Activated naive CD8-positive, alpha-beta T cell treated with anti-CD3 and anti-CD28 coated beads, Interleukin-2, amount 50 U/mL, for 16 hours (primary cell): ENCODE measurements at regions not wholly inside any gene's neighbourhood (a gene's known extent, or its start where the extent isn't known, plus 50 kb on each side); places are given as distances from the start of the nearest gene placed in this dataset.
"Not testable (repeated sequence)": the region's sequence is repeated elsewhere in the genome, so short reads cannot be mapped to it uniquely, and the experiment has no call there.

ENCODE experiments used
- DNase-seq: peaks from one replicate; pipeline ENCODE4 v3.0.0-alpha.2; 2020; ENCODE audit warnings: low read depth, low spot score

DNA sequence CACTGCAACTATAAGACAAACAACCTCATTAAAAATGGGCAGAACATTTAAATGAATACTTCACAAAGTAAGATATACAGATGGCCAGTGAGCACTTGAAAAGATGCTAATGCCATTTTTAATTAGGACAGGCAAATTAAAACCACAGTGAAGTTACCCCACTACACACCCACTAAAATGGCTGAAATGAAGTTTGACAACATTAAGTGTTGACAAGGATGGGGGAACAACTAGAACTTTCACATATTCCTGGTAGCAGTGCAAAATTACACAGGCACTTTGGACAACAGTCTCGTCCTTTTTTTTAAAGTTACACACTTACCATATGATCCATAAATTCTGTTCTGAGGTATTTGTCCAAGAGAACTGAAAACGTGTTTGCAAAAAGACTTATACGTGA is 278.9 kb upstream of the DIO3 start:
- DNase-seq = no peak

DNA sequence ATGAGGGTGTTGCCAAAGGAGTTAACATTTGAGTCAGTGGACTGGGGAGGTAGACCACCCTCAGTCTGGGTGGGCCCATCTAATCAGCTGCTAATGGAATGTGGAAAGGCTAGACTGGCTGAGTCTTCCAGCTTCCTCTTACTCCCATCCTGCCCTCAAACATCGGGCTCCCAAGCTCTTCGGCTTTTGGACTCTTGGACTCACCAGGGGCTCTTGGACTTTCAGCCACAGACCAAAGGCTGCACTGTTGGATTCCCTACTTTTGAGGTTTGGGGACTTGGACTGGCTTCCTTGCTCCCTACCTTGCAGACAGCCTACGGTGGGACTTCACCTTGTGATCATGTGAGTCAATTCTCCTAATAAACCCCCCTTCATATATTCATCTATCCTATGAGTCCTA is 276.6 kb upstream of the DIO3 start:
- DNase-seq = no peak

- no peak for DNase-seq
Observed at GRCh38 chr14:101286271-101287018, 274.9 kb upstream of the DIO3 start.

GRCh38 chr14:101288436-101289229 is 272.7 kb upstream of the DIO3 start:
- no peak for DNase-seq

DNA sequence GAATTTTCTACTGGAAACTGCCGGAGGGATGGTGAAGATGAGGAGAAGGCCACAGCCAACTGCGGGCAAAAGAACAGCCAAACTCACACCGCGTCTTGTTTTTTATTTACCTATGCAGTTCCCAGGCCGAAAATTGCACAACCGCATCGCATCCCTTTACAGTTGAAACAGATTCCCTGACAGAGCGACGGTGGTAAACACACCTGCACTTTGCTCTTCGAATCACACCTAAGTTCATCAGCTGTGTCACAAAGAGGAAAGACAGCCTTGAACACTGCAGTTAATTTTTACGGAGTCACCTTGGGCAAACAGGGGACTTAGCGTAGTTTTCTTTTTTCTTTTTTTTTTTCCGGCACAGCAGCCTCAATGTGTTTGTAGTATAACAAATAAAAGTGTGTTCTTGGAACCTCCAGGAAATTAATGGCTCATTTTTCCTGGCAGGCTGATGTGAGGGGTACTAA is 272.0 kb upstream of the DIO3 start:
- no peak for DNase-seq

DNA sequence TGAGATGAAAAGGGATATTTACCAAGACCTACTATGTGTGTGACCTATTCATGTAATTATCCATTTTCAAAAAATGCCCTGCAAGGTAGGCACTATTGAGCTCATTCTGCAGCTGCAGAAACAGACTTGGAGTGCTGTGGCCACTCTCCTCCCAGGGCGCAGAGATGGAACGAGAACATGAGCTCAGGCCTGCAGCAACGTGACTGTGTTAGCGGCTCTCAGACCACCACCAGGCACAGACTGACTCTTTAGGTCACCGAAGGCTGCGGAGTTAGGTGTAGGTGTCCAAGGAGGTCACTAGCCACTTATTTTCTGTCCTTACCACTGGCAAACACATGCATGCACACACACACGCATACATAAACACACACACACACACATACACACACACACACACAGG is 271.4 kb upstream of the DIO3 start:
- no peak for DNase-seq

- DNase-seq = no peak
Observed at GRCh38 chr14:101290611-101291010, 270.7 kb upstream of the DIO3 start.

DNA sequence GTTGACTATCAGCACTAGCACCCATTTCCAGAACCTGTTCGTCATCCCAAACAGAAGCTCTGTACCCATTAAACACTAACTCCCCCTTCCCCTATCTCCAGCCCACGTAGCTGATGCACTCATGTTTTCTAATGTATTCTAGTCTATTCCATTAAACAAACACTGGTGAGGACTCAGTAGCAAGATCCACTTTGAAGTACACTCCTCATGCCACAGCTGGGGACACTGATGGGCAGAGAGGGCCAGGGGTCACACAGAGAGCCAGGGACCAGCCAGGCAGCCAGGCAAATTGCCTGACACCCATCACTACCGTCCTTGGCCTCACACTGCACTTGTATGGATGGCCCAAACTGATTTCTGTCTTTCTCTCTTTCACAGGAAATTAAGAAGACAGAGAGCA is 269.9 kb upstream of the DIO3 start:
- DNase-seq = no peak

DNA sequence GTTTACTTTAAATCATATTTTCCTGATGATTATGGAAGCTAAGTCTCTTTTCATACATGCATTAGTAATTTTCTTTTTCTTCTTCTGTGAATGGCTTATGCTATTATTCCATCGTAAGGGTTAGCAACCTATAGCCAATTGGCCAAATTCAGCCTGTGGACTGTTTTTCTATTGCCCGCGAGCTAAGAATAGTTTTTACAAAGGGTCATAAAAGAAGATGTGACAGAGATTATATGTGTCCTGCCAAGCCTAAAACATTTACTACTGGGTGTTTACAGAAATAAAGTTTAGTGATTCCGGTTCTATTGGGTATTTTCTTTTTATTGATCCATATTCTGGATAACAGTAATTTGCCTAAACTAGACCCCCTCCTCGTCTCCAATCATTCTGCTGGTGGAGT is 268.8 kb upstream of the DIO3 start:
- DNase-seq = no peak

- DNase-seq = no peak
Observed at GRCh38 chr14:101293605-101294004, 267.7 kb upstream of the DIO3 start.

- DNase-seq = no peak
Observed at GRCh38 chr14:101294136-101294535, 267.2 kb upstream of the DIO3 start.

DNA sequence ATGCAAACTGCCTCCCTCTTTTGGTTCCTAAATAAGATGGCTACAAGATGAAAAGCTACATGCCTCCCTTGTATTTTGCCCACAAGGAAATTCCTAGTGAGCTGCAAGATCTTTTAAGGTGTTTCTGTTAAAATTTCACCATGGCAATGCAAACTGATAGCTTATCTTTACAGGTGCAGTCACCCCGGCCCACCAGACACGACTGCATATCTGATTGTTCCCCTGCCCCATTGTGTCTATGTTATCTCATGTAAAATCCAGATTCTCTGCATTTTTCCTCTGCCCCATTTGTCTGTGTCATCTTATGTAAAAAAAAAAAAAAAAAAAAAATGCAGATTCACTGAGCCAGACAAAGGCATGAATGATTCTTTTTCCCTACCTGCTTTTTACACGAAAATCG is 261.5 kb upstream of the DIO3 start:
- not testable (repeated sequence) for DNase-seq

DNA sequence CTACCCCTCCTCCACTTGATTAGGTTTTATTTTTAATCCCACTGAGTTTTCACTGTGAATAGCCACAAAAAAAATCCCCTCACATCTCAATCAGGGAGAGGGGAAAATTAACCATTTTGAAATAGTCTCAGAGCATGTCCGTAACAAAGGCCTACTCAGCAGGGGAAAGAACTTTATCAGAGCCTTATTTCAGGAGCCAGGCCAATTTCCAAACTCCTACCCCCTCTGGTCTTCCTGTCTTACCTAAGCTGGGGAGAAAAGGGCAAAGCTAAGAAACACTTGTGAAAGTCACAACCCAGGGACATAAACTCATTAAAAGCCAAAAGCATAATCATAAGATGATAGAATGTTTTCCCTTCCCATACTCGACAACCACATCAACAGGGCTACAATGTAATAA is 260.3 kb upstream of the DIO3 start:
- no peak for DNase-seq

DNA sequence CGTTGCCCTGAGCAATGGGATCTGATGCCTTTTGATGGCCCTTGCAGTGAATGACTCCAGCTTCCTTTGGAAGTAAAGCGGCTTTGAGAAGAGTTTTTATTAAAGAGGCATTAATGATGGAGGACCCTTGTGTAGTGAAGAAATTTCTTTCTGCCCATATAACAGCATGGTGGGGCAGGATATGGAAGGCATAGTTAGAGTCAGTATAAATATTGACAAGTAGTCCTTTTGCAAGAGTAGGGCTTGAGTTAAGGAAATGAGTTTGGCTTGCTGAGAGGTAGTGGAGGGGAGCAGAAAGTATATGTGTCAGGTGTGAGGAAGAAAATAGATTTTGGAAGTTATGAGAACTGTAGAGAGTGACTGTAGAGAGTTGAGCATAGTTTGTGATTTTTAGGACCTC is 254.1 kb upstream of the DIO3 start:
- DNase-seq = not testable (repeated sequence)

DNA sequence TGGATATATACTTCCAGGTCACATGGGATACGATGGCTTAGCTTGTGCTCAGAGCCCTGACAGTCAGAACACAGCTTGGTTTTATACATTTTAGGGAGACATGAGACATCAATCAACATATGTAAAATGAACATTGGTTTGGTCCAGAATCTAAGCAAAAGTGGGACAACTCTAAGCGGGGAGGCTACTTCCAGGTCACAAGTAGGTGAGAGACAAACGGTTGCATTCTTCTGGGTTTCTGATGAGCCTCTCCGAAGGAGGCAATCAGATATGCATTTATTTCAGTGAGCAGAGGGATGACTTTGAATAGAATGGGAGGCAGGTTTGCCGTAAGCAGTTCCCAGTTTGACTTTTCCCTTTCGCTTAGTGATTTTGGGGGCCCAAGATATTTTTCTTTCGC is 250.1 kb upstream of the DIO3 start:
- DNase-seq = not testable (repeated sequence)

DNA sequence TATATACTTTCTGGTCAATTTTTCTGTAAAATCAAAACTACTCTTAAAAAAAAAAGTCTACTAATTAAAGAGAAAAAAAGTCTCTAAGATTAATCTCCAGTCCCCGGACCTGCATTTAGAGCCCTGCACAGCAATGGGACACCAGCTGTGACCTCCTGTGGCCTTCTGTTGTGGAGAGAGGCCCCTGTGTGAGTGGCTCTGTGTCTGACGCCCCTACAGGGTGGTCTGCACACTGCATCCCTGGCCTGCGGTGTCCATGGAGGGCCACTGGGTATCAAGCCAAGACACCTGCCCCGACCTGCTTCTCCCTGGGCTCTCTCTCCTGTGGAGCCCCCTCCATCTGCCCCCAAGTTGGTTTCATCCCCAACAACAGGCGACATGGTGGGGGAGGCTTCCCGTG is 248.0 kb upstream of the DIO3 start:
- no peak for DNase-seq

GRCh38 chr14:101315802-101316296 is 245.4 kb upstream of the DIO3 start:
- no peak for DNase-seq

GRCh38 chr14:101318271-101318670 is 243.0 kb upstream of the DIO3 start:
- no peak for DNase-seq

DNA sequence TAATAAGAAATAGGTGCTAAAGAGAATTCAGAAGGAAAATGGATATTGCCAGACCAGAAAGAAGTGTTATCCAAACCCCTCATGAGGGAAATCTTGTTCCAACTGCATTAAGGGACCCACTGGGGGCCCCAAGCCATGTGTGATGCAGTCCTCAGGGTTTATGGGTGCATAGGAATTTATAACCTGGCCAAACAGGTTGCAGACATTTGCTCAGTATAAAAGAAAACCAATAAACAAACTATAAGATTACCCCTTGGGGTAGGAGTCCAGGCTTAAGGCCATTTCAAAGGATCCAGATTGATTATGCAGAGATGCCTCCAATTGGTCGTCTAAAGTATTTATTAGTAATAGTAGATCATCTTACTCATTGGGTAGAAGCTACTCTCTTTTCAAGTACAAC is 240.9 kb upstream of the DIO3 start:
- DNase-seq = no peak

- DNase-seq = no peak
Observed at GRCh38 chr14:101322223-101322622, 239.1 kb upstream of the DIO3 start.

- DNase-seq = no peak
Observed at GRCh38 chr14:101323111-101323510, 238.2 kb upstream of the DIO3 start.

- DNase-seq = not testable (repeated sequence)
Observed at GRCh38 chr14:101323614-101324235, 237.6 kb upstream of the DIO3 start.
